H9 (cell line): ENCODE measurements at regions not wholly inside any gene's neighbourhood (a gene's known extent, or its start where the extent isn't known, plus 50 kb on each side); places are given as distances from the start of the nearest gene placed in this dataset.

ENCODE experiments used
- DNase-seq: peaks from one replicate; pipeline ENCODE4 v3.0.0-alpha.2; 2017
- H2AFZ ChIP-seq: one replicate; pipeline ENCODE4 v1.6.1; 2013; ENCODE audit warnings: mild to moderate bottlenecking, low read length, control low read depth, moderate library complexity
- H2AK5ac ChIP-seq: 2 replicates; pipeline ENCODE4 v1.6.1; 2013; ENCODE audit warnings: low read length, control low read depth, mixed read lengths; ENCODE audit not compliant: insufficient read length
- H2BK120ac ChIP-seq: one replicate; pipeline ENCODE4 v1.6.1; 2013; ENCODE audit warnings: low read depth, mild to moderate bottlenecking, low read length, control low read depth, inconsistent platforms; ENCODE audit not compliant: poor library complexity, severe bottlenecking
- H2BK12ac ChIP-seq: 2 replicates; pipeline ENCODE4 v1.6.1; 2013; ENCODE audit warnings: low read length, control low read depth, mixed read lengths, low read depth; ENCODE audit not compliant: insufficient read length
- H2BK15ac ChIP-seq: 2 replicates; pipeline ENCODE4 v1.6.1; 2013; ENCODE audit warnings: low read depth, low read length, control low read depth
- H2BK20ac ChIP-seq: one replicate; pipeline ENCODE4 v1.6.1; 2013; ENCODE audit warnings: low read depth, mild to moderate bottlenecking, low read length, control low read depth, inconsistent platforms; ENCODE audit not compliant: poor library complexity, severe bottlenecking
- H2BK5ac ChIP-seq: 2 replicates; pipeline ENCODE4 v1.6.1; 2013; ENCODE audit warnings: low read length, control low read depth, mixed read lengths; ENCODE audit not compliant: insufficient read length
- H3K14ac ChIP-seq: 2 replicates; pipeline ENCODE4 v1.6.1; 2013; ENCODE audit warnings: low read length, control low read depth; ENCODE audit not compliant: insufficient read depth
- H3K18ac ChIP-seq: 2 replicates; pipeline ENCODE4 v1.6.1; 2013; ENCODE audit warnings: low read depth, mild to moderate bottlenecking, mixed read lengths, low read length, control low read depth; ENCODE audit not compliant: insufficient read length
- H3K23ac ChIP-seq: 2 replicates; pipeline ENCODE4 v1.6.1; 2013; ENCODE audit warnings: low read length, control low read depth, mixed read lengths, low read depth; ENCODE audit not compliant: insufficient read length
- H3K23me2 ChIP-seq: 2 replicates; pipeline ENCODE4 v1.6.1; 2013; ENCODE audit warnings: low read depth, mild to moderate bottlenecking, mixed read lengths, low read length, control low read depth; ENCODE audit not compliant: insufficient read length, poor library complexity, severe bottlenecking
- H3K27ac ChIP-seq: 2 replicates; pipeline ENCODE4 v1.5.1; 2013; ENCODE audit warnings: low read length, control low read depth, mixed read lengths, low read depth; ENCODE audit not compliant: insufficient read length
- H3K27me3 ChIP-seq: 2 replicates; pipeline ENCODE4 v1.6.1; 2013; ENCODE audit warnings: low read length, control low read depth, inconsistent platforms; ENCODE audit not compliant: insufficient read depth
- H3K4ac ChIP-seq: 2 replicates; pipeline ENCODE4 v1.6.1; 2013; ENCODE audit warnings: low read depth, mild to moderate bottlenecking, control low read depth, inconsistent platforms, low read length, moderate library complexity
- H3K4me1 ChIP-seq: 2 replicates; pipeline ENCODE4 v1.6.1; 2013; ENCODE audit warnings: low read length, control low read depth, inconsistent platforms; ENCODE audit not compliant: insufficient read depth
- H3K4me2 ChIP-seq: 2 replicates; pipeline ENCODE4 v1.6.1; 2013; ENCODE audit warnings: low read length, control low read depth, mixed read lengths; ENCODE audit not compliant: insufficient read length, insufficient read depth
- H3K56ac ChIP-seq: 2 replicates; pipeline ENCODE4 v1.6.1; 2013; ENCODE audit warnings: low read depth, mild to moderate bottlenecking, mixed read lengths, low read length, control low read depth; ENCODE audit not compliant: insufficient read length
- H3K79me1 ChIP-seq: 2 replicates; pipeline ENCODE4 v1.6.1; 2013; ENCODE audit warnings: low read depth, mild to moderate bottlenecking, moderate library complexity, low read length, control low read depth, inconsistent platforms; ENCODE audit not compliant: insufficient read depth, poor library complexity, severe bottlenecking
- H3K79me2 ChIP-seq: 2 replicates; pipeline ENCODE4 v1.6.1; 2013; ENCODE audit warnings: low read length, control low read depth, inconsistent platforms; ENCODE audit not compliant: insufficient read depth
- H3K9ac ChIP-seq: 2 replicates; pipeline ENCODE4 v1.6.1; 2013; ENCODE audit warnings: low read length, control low read depth, mixed read lengths; ENCODE audit not compliant: insufficient read length; ENCODE audit errors: extremely low read depth
- H3K9me3 ChIP-seq: one replicate; pipeline ENCODE4 v1.6.1; 2013; ENCODE audit warnings: low read depth, low read length, inconsistent platforms; ENCODE audit not compliant: control insufficient read depth
- H3T11ph ChIP-seq: one replicate; pipeline ENCODE4 v1.6.1; 2013; ENCODE audit warnings: mild to moderate bottlenecking, low read length, control low read depth, inconsistent platforms
- H4K20me1 ChIP-seq: one replicate; pipeline ENCODE4 v1.6.1; 2013; ENCODE audit not compliant: control insufficient read depth, insufficient read length, insufficient read depth
- H4K5ac ChIP-seq: 2 replicates; pipeline ENCODE4 v1.6.1; 2013; ENCODE audit warnings: low read depth, mild to moderate bottlenecking, mixed read lengths, low read length, control low read depth; ENCODE audit not compliant: insufficient read length
- H4K8ac ChIP-seq: replicated peaks from 2 replicates; pipeline ENCODE4 v1.6.1; 2013; ENCODE audit warnings: low read length, control low read depth, mixed read lengths, low read depth; ENCODE audit not compliant: insufficient read length
- H4K91ac ChIP-seq: 2 replicates; pipeline ENCODE4 v1.6.1; 2013; ENCODE audit warnings: low read depth, mild to moderate bottlenecking, moderate library complexity, mixed read lengths, low read length, control low read depth; ENCODE audit not compliant: insufficient read length
- H3K27ac Mint-ChIP-seq, 3 experiments: 2 replicates in 2 of 3; 3 replicates in 1 of 3; pipeline ENCODE4 v1.8.0; 2020 to 2021; ENCODE audit warnings: mixed read lengths in 3 of 3, mild to moderate bottlenecking in 1 of 3, moderate library complexity in 1 of 3
- H3K27me3 Mint-ChIP-seq: 2 replicates; pipeline ENCODE4 v1.8.0; 2021; ENCODE audit warnings: low read depth, mild to moderate bottlenecking, moderate library complexity, mixed read lengths
- H3K36me3 Mint-ChIP-seq, 3 experiments: 2 replicates in 2 of 3; 3 replicates in 1 of 3; pipeline ENCODE4 v1.8.0; 2020 to 2021; ENCODE audit warnings: low read depth in 3 of 3, mixed read lengths in 3 of 3; ENCODE audit not compliant: insufficient read depth in 1 of 3
- H3K4me1 Mint-ChIP-seq, 2 experiments: 2 replicates each; pipeline ENCODE4 v1.8.0; 2020; ENCODE audit warnings: mixed read lengths in 2 of 2
- H3K4me3 Mint-ChIP-seq, 2 experiments: 2 replicates in 1 of 2; 3 replicates in 1 of 2; pipeline ENCODE4 v1.8.0; 2020 to 2021; ENCODE audit warnings: mild to moderate bottlenecking in 2 of 2, mixed read lengths in 2 of 2, moderate library complexity in 1 of 2
- H3K9me3 Mint-ChIP-seq, 2 experiments: 2 replicates in 1 of 2; 3 replicates in 1 of 2; pipeline ENCODE4 v1.8.0; 2020; ENCODE audit warnings: mild to moderate bottlenecking in 2 of 2, mixed read lengths in 2 of 2, moderate library complexity in 1 of 2
- WGBS: extraction: QIAGEN DNeasy Blood & Tissue Kit; methylation state at CpG from one replicate; pipeline ENCODE4 v1.1.7; 2013; ENCODE audit warnings: missing lambda C conversion rate, low lambda C conversion rate, mixed read lengths; ENCODE audit not compliant: insufficient read length; ENCODE audit errors: extremely low coverage; 5-methylcytosine and 5-hydroxymethylcytosine counted together
- TF ChIP-seq, protein P1 (sequence below): fragments of 200-600 bp; sonication (generic); conservative IDR thresholded peaks from 3 replicates; pipeline ENCODE4 v1.8.0; 2021; ENCODE audit warnings: antibody characterized with exemption, mild to moderate bottlenecking

DNA sequence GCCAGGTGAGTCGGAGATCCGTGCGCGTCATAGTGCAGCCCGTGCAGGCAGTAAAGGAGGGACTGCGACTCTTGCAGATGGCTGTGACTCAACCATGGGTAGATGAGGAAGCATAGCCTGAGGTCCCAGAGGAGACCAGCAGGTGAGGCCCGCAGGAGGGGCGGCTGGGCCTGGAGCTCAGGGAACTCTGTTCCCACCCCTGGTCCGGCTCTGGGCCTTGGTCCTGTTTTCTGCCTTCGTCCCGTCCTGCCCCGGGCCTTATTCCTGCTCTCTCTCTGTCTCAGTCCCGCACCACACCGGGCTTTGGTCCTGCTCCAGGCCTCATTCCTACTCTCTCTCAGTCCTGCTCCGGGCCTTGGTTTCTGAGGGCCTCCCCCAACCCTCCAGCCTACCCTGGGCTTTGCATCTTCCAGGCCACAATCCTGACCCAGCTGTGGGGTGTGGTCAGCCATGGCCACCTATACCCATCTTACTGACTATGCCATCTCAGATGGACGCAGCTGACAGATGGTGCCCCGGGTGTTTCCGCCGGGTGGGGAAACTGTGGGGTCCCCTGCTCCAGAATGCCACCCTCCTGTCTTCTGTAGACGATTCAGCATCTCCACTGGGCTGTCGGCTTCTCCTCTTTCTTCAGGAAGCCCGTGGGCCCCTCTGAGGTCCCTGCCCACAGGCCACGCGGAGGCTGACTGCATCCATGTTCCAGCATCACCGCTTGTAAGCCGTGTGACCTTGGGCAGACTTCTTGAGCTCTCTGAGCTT is 1134.1 kb downstream of the BRD1 start:
- Histone ChIP-seq H3K14ac (no peak overlapping the region; the same call in 1 of the 2 replicates), H3K79me1 (no peaks in the 10 kb centered on the region), H3K23me2 (peaks cover 3% of the 10 kb centered on the region), H3K27ac (no peak overlapping the region), H4K20me1 (no peaks in the 10 kb centered on the region), H4K8ac (no peak overlapping the region), H3K23ac (no peak overlapping the region), H3T11ph (no peak overlapping the region), H2BK12ac (no peak overlapping the region), H2BK5ac (no peak overlapping the region), H3K4me1 (no peaks in the 10 kb centered on the region), H4K5ac (no peak overlapping the region), H3K79me2 (no peaks in the 10 kb centered on the region), H3K56ac (no peak overlapping the region), H3K18ac (no peak overlapping the region), H2BK20ac (no peak overlapping the region), H3K9me3 (no peaks in the 10 kb centered on the region), H2AFZ (no peak overlapping the region), H2BK120ac (no peak overlapping the region), H3K9ac (no peak overlapping the region), H4K91ac (no peak overlapping the region), H2AK5ac (no peak overlapping the region), H3K4ac (no peak overlapping the region), H3K4me2 (no peak overlapping the region), H2BK15ac (no peak overlapping the region), H3K27me3 (no peaks in the 10 kb centered on the region)
- peak overlapping the region in 2 of 3 experiments; percentile 76 to 85; a peak in 4 of 7 replicates for H3K27ac Mint-ChIP-seq
- H3K36me3 Mint-ChIP-seq, result no peaks in the 10 kb centered on the region
- no peaks in the 10 kb centered on the region for H3K4me1 Mint-ChIP-seq
- peak overlapping the region in 1 of 2 experiments; percentile 39; a peak in 1 of 5 replicates for H3K4me3 Mint-ChIP-seq
- H3K9me3 Mint-ChIP-seq, result no peaks in the 10 kb centered on the region; a peak in 1 of 5 replicates
- no CpG with 5 or more reads among the region's 26 CpGs for WGBS
- DNase-seq, result no peak
- no peaks in the 10 kb centered on the region for H3K27me3 Mint-ChIP-seq
- TF ChIP-seq, protein P1, sequence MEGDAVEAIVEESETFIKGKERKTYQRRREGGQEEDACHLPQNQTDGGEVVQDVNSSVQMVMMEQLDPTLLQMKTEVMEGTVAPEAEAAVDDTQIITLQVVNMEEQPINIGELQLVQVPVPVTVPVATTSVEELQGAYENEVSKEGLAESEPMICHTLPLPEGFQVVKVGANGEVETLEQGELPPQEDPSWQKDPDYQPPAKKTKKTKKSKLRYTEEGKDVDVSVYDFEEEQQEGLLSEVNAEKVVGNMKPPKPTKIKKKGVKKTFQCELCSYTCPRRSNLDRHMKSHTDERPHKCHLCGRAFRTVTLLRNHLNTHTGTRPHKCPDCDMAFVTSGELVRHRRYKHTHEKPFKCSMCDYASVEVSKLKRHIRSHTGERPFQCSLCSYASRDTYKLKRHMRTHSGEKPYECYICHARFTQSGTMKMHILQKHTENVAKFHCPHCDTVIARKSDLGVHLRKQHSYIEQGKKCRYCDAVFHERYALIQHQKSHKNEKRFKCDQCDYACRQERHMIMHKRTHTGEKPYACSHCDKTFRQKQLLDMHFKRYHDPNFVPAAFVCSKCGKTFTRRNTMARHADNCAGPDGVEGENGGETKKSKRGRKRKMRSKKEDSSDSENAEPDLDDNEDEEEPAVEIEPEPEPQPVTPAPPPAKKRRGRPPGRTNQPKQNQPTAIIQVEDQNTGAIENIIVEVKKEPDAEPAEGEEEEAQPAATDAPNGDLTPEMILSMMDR, result no peak
